ENCODE measurements at regions not wholly inside any gene's neighbourhood (a gene's known extent, or its start where the extent isn't known, plus 50 kb on each side); places are given as distances from the start of the nearest gene placed in this dataset.

GRCh38 chr9:18009902-18010301, 431.0 kb downstream of the SH3GL2 start:
- TF ChIP-seq, protein P1, sequence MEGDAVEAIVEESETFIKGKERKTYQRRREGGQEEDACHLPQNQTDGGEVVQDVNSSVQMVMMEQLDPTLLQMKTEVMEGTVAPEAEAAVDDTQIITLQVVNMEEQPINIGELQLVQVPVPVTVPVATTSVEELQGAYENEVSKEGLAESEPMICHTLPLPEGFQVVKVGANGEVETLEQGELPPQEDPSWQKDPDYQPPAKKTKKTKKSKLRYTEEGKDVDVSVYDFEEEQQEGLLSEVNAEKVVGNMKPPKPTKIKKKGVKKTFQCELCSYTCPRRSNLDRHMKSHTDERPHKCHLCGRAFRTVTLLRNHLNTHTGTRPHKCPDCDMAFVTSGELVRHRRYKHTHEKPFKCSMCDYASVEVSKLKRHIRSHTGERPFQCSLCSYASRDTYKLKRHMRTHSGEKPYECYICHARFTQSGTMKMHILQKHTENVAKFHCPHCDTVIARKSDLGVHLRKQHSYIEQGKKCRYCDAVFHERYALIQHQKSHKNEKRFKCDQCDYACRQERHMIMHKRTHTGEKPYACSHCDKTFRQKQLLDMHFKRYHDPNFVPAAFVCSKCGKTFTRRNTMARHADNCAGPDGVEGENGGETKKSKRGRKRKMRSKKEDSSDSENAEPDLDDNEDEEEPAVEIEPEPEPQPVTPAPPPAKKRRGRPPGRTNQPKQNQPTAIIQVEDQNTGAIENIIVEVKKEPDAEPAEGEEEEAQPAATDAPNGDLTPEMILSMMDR (IDR thresholded peaks at IDR 0.05; ENCODE audit: extremely low read depth in 1 of 2, insufficient read depth in 1 of 2, low read depth in 1 of 2, low read length in 2 of 2): no peak
- TF ChIP-seq, protein P2, sequence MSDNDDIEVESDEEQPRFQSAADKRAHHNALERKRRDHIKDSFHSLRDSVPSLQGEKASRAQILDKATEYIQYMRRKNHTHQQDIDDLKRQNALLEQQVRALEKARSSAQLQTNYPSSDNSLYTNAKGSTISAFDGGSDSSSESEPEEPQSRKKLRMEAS (IDR thresholded peaks at IDR 0.05; ENCODE audit: insufficient read depth, insufficient read length): no peak
- no peak for TF ChIP-seq POLR2A (IDR thresholded peaks at IDR 0.05; ENCODE audit: low read depth, low read length)
- TF ChIP-seq EZH2 (IDR thresholded peaks at IDR 0.05; ENCODE audit: borderline replicate concordance, low read depth, low read length, severe bottlenecking): no peak
- no peak for TF ChIP-seq GATA2 (IDR thresholded peaks at IDR 0.05; ENCODE audit: insufficient read depth, insufficient read length, low read depth, low read length)
- no peak for TF ChIP-seq POLR2AphosphoS5 (IDR thresholded peaks at IDR 0.05; ENCODE audit: insufficient read depth, low read depth, low read length)
- TF ChIP-seq JUN (IDR thresholded peaks at IDR 0.05; ENCODE audit: borderline replicate concordance, insufficient read depth, insufficient read length, low read depth): no peak
- no peak for TF ChIP-seq MYC (IDR thresholded peaks at IDR 0.05; ENCODE audit: low read depth, low read length)
- TF ChIP-seq FOS (IDR thresholded peaks at IDR 0.05; ENCODE audit: borderline replicate concordance, insufficient read depth, low read length): no peak
